ENCODE measurements at regions not wholly inside any gene's neighbourhood (a gene's known extent, or its start where the extent isn't known, plus 50 kb on each side); places are given as distances from the start of the nearest gene placed in this dataset.

GRCh38 chr5:54713923-54714581 lies 196.5 kb downstream of the SNX18 start:
- no peak for ATAC-seq
- H3K27me3 ChIP-seq, result no peaks in the 10 kb centered on the region
- no peak for TF ChIP-seq POLR2A (IDR thresholded peaks at IDR 0.05)
- no peak for TF ChIP-seq POLR2AphosphoS5 (IDR thresholded peaks at IDR 0.05)
- TF ChIP-seq EP300 (IDR thresholded peaks at IDR 0.05), result no peak
- H3K9me3 ChIP-seq, result peaks cover 0 to 10% (median 0%) of the 10 kb centered on the region in 3 donors
- H3K4me3 ChIP-seq, result no peak overlapping the region
- H3K36me3 ChIP-seq, result no peaks in the 10 kb centered on the region
- H3K4me1 ChIP-seq, result peaks cover 0 to under 1% (median under 1%) of the 10 kb centered on the region in 3 donors
- H3K27ac ChIP-seq, result no peak overlapping the region
- WGBS, 2 donors (ENCODE audit: low coverage in 1 of 2), result 32 to 100% methylated on average over 2 to 4 of the region's 4 CpGs

GRCh38 chr5:54709096-54709495 lies 191.5 kb downstream of the SNX18 start:
- H3K27ac ChIP-seq, result no peak overlapping the region
- TF ChIP-seq POLR2AphosphoS5 (IDR thresholded peaks at IDR 0.05), result no peak
- TF ChIP-seq CTCF (IDR thresholded peaks at IDR 0.05), result no peak
- TF ChIP-seq POLR2A (IDR thresholded peaks at IDR 0.05), result no peak
- no peak for TF ChIP-seq EP300 (IDR thresholded peaks at IDR 0.05)

GRCh38 chr5:54707841-54708240 lies 190.3 kb downstream of the SNX18 start:
- ATAC-seq, result no peak
- H3K27ac ChIP-seq, result no peak overlapping the region
- no peaks in the 10 kb centered on the region for H3K9me3 ChIP-seq
- H3K4me1 ChIP-seq, result peaks cover 0 to 17% (median 4%) of the 10 kb centered on the region in 3 donors
- 64 to 83% methylated on average over 1 to 2 of the region's 2 CpGs for WGBS, 2 donors (ENCODE audit: low coverage in 1 of 2)
- no peak for TF ChIP-seq EP300 (IDR thresholded peaks at IDR 0.05)
- TF ChIP-seq POLR2A (IDR thresholded peaks at IDR 0.05), result no peak
- no peak for TF ChIP-seq POLR2AphosphoS5 (IDR thresholded peaks at IDR 0.05)
- TF ChIP-seq CTCF (IDR thresholded peaks at IDR 0.05), result no peak
- H3K36me3 ChIP-seq, result no peaks in the 10 kb centered on the region
- no peaks in the 10 kb centered on the region for H3K27me3 ChIP-seq
- no peak overlapping the region for H3K4me3 ChIP-seq

More at GRCh38 chr5:54709096-54709495, 191.5 kb downstream of the SNX18 start:
- no peak for ATAC-seq
- no peaks in the 10 kb centered on the region for H3K36me3 ChIP-seq
- peaks cover 0 to 4% (median 0%) of the 10 kb centered on the region in 3 donors for H3K4me1 ChIP-seq
- H3K27me3 ChIP-seq, result no peaks in the 10 kb centered on the region
- H3K9me3 ChIP-seq, result no peaks in the 10 kb centered on the region
- WGBS, 2 donors (ENCODE audit: low coverage in 1 of 2), result 65 to 67% methylated on average over 2 of the region's 2 CpGs
- no peak overlapping the region for H3K4me3 ChIP-seq

- Histone ChIP-seq H3K27ac (no peak overlapping the region), H3K36me3 (no peaks in the 10 kb centered on the region), H3K4me1 (peaks cover 0 to 24% (median 7%) of the 10 kb centered on the region in 3 donors), H3K4me3 (no peak overlapping the region), H3K27me3 (no peaks in the 10 kb centered on the region), H3K9me3 (no peaks in the 10 kb centered on the region)
- TF ChIP-seq CTCF (IDR thresholded peaks at IDR 0.05), result no peak
- no peak for TF ChIP-seq EP300 (IDR thresholded peaks at IDR 0.05)
- no peak for TF ChIP-seq POLR2AphosphoS5 (IDR thresholded peaks at IDR 0.05)
- TF ChIP-seq POLR2A (IDR thresholded peaks at IDR 0.05), result no peak
- WGBS, 2 donors (ENCODE audit: low coverage in 1 of 2), result 100% methylated on average over 1 of the region's 1 CpG
- no peak for ATAC-seq
These were observed 188.6 kb downstream of the SNX18 start for GRCh38 chr5:54705994-54706653.

- no peaks in the 10 kb centered on the region for H3K27me3 ChIP-seq
- ATAC-seq, result no peak
- no peaks in the 10 kb centered on the region for H3K36me3 ChIP-seq
- no peak for TF ChIP-seq EP300 (IDR thresholded peaks at IDR 0.05)
- TF ChIP-seq POLR2A (IDR thresholded peaks at IDR 0.05), result no peak
- no peak for TF ChIP-seq CTCF (IDR thresholded peaks at IDR 0.05)
- no peak for TF ChIP-seq POLR2AphosphoS5 (IDR thresholded peaks at IDR 0.05)
- H3K4me3 ChIP-seq, result no peak overlapping the region
- 83 to 86% methylated on average over 1 to 3 of the region's 3 CpGs for WGBS, 2 donors (ENCODE audit: low coverage in 1 of 2)
- no peak overlapping the region for H3K27ac ChIP-seq
- H3K9me3 ChIP-seq, result no peaks in the 10 kb centered on the region
- peaks cover 0 to 24% (median 7%) of the 10 kb centered on the region in 3 donors for H3K4me1 ChIP-seq
These were observed 187.3 kb downstream of the SNX18 start for GRCh38 chr5:54704825-54705224.
